GM13977 (cell line): ENCODE measurements at regions not wholly inside any gene's neighbourhood (a gene's known extent, or its start where the extent isn't known, plus 50 kb on each side); places are given as distances from the start of the nearest gene placed in this dataset.
A peak's percentile ranks its signal among the peaks of the same experiment; 100 is the strongest.
"Not testable (repeated sequence)": the region's sequence is repeated elsewhere in the genome, so short reads cannot be mapped to it uniquely, and the experiment has no call there.

ENCODE experiments used
- DNase-seq: peaks from one replicate; pipeline ENCODE4 v3.0.0; 2012; ENCODE audit warnings: low spot score
- in situ Hi-C: fragments of 300-500 bp; cut with MboI; formaldehyde crosslinking; loops from one replicate; pipeline ENCODE4 v1.12.0; 2022; ENCODE audit warnings: low sequenced_read_pairs, low pct_unique_long_range_greater_than_20kb, mixed read lengths, inconsistent platforms; ENCODE audit not compliant: unreplicated experiment
- TF ChIP-seq, protein P1 (sequence below): IDR thresholded peaks from 2 replicates; pipeline ENCODE4 v1.5.1; 2012; ENCODE audit warnings: mild to moderate bottlenecking, control low read depth; ENCODE audit not compliant: insufficient read depth; ENCODE audit errors: extremely low read depth, missing control alignments

- in situ Hi-C loops, DNase-seq: not testable (repeated sequence)
Measured at GRCh38 chr2:113386780-113387433, 50.6 kb upstream of the ZNG1B start.

GRCh38 chr2:113379621-113380020 lies 57.9 kb upstream of the ZNG1B start:
- DNase-seq: not testable (repeated sequence)
- in situ Hi-C loops: loop anchor here (10.0 kb wide), 1 partner anchor 245 kb away; no protein-coding TSS in a partner anchor

DNA sequence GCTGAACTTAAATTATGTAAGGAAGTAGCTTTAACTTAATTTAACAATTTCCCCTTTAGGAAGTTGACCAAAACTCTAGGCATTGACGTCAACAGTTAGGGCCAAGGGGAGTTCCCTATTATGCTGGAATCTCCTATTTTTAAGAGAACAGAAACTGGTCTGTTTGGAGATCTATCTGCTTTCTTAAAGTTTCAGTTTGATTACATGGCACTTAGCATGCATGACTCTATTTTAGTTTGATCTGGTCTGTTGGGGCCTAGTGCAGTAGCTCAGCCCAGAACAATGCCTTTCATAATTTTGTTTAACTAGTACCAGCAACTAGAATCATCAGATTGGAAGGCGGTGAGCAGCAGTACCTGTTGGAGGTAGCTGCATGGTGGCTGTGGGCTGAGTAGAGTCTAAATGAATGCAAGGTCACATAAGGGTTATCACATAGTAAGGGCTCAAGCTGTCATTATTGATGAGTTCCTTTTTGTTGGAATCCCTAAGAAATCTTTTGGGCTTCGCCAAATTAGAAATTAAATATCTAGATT lies 60.5 kb upstream of the ZNG1B start:
- in situ Hi-C loops: loop anchor here (10.0 kb wide), 1 partner anchor 242 kb away; no protein-coding TSS in a partner anchor
- peak; percentile 39 for DNase-seq
- TF ChIP-seq, protein P1, sequence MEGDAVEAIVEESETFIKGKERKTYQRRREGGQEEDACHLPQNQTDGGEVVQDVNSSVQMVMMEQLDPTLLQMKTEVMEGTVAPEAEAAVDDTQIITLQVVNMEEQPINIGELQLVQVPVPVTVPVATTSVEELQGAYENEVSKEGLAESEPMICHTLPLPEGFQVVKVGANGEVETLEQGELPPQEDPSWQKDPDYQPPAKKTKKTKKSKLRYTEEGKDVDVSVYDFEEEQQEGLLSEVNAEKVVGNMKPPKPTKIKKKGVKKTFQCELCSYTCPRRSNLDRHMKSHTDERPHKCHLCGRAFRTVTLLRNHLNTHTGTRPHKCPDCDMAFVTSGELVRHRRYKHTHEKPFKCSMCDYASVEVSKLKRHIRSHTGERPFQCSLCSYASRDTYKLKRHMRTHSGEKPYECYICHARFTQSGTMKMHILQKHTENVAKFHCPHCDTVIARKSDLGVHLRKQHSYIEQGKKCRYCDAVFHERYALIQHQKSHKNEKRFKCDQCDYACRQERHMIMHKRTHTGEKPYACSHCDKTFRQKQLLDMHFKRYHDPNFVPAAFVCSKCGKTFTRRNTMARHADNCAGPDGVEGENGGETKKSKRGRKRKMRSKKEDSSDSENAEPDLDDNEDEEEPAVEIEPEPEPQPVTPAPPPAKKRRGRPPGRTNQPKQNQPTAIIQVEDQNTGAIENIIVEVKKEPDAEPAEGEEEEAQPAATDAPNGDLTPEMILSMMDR: no peak

DNA sequence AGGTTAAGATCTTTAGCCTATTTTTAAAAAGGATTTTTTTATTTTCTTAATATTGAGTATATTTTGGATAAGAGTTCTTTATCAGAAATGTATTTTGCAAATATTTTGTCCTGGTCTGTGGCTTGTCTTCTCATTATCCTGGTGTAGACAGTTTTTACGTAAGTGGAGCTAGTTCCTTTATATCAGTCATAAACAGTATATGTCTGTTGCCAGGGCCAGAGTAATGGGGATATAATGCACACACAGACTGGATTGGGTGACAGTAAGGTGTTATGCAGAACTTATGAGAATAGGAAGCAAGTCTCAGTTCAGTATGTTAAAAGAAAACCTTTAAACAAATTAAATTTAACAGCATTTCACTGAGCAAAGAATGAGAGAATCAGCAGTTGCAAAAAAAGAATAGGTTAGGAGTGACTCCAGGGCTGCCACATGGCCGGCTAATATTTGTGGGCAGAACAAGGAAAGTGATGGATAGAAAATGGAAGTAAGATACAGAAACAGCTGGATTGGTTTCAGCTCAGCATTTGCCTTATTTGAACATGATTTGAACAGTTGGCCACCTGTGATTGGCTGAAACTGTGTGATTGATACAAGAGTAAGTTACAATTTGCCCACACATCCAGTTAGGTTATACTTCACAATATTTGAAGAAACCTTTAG lies 61.1 kb upstream of the ZNG1B start:
- TF ChIP-seq, protein P1: no peak
- in situ Hi-C loops: loop anchor here (10.0 kb wide), 1 partner anchor 242 kb away; no protein-coding TSS in a partner anchor
- DNase-seq: no peak

DNA sequence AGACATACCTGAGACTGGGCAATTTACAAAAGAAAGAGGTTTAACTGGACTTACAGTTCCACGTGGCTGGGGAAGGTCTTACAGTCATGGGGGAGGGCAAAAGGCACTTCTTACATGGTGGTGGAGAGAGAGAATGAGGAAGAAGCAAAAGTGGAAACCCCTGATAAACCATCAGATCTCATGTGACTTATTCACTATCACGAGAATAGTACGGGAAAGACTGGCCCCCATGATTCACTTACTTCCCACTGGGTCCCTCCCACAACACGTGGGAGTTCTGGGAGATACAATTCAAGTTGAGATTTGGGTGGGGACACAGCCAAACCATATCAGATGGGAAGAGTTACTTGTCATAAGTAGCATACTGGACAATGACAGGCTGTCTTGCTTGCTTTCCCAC lies 62.6 kb upstream of the ZNG1B start:
- in situ Hi-C loops: loop anchor here (10.0 kb wide), 1 partner anchor 240 kb away; no protein-coding TSS in a partner anchor
- not testable (repeated sequence) for DNase-seq

GRCh38 chr2:113372258-113372834 lies 65.1 kb upstream of the ZNG1B start:
- in situ Hi-C loops: loop anchor here (10.0 kb wide), 1 partner anchor 238 kb away; no protein-coding TSS in a partner anchor
- DNase-seq: not testable (repeated sequence)

GRCh38 chr2:113370478-113371091 lies 66.9 kb upstream of the ZNG1B start:
- DNase-seq: peak; percentile 51
- TF ChIP-seq, protein P1: peak; percentile 61
- in situ Hi-C loops: loop anchor here (10.0 kb wide), 1 partner anchor 236 kb away; no protein-coding TSS in a partner anchor

DNA sequence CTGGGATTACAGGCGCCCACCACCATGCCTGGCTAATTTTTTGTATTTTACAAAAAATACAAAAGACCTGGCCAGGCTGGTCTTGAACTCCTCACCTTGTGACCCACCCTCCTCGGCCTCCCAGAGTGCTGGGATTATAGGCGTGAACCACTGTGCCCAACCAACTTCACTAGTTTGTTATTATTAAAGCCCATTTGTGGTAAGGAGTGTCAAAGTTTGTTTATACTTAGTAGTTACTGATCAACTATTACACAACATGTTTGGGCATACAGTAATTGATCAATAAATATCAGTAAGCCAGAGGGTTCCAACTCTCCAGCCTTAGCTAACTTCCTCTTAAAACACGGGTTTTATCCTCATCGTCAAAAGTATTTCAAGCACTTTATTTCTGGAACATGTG lies 67.5 kb upstream of the ZNG1B start:
- in situ Hi-C loops: loop anchor here (10.0 kb wide), 1 partner anchor 235 kb away; no protein-coding TSS in a partner anchor
- TF ChIP-seq, protein P1: no peak
- DNase-seq: no peak

DNA sequence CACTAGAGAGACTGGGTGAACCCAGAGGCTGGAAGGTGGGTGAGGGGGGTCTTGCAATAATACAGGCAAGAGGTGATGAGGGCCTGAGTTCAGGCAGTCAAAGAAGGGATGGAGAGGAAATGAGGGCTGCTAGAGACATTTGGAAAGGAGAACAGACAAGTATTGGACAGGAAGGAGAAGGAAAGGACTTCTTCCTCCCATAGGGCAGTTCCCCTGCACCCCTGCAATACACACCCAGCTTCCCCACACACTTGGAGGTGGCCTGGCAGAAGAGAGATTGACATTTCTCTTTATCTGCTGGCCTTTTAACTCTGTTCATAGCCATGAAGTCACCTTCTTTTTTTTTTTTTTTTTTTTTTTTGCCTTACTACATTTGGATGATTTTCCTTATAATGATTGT lies 68.9 kb upstream of the ZNG1B start:
- DNase-seq, in situ Hi-C loops: not testable (repeated sequence)

GRCh38 chr2:113366821-113367220 lies 70.7 kb upstream of the ZNG1B start:
- in situ Hi-C loops, DNase-seq: not testable (repeated sequence)

- in situ Hi-C loops, DNase-seq: not testable (repeated sequence)
Measured at GRCh38 chr2:113365791-113366190, 71.7 kb upstream of the ZNG1B start.

DNA sequence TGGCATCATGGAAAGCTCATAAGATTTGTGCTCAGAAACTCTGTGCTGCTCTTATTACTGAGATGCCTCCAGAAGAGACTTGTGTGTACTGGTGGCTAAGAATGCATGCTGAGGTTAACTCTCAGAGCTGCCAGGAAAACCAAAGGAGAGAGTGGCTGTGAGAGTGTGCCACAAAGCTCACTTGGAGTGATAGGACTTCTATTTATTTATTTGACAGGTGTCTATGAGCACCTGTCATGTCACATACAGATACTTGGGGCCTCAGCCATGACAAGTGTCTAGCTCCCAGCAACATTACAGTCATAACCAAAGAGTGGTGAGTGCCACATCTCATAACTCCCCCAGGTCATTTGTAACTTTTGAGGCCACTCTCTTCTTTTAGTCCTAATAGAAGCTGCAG lies 72.2 kb upstream of the ZNG1B start:
- in situ Hi-C loops, DNase-seq: not testable (repeated sequence)
